Fibroblast of lung (primary cell): ENCODE measurements at regions not wholly inside any gene's neighbourhood (a gene's known extent, or its start where the extent isn't known, plus 50 kb on each side); places are given as distances from the start of the nearest gene placed in this dataset.

Experiments used
- DNase-seq, 2 donors: peaks; one replicate each; pipeline versions ENCODE4 v3.0.0 to v3.0.0-alpha.2; 2010; ENCODE audit warnings: low read depth in 2 of 2
- H2AFZ ChIP-seq: 2 replicates; pipeline ENCODE4 v1.5.1; 2012; ENCODE audit warnings: low read length, control low read depth, inconsistent platforms
- H3K27ac ChIP-seq: 2 replicates; pipeline ENCODE4 v1.5.1; 2011; ENCODE audit warnings: low read length, control low read depth; ENCODE audit not compliant: insufficient read depth
- H3K27me3 ChIP-seq: 2 replicates; pipeline ENCODE4 v1.5.1; 2011; ENCODE audit warnings: mild to moderate bottlenecking, low read length; ENCODE audit not compliant: control insufficient read depth, insufficient read depth
- H3K36me3 ChIP-seq: 2 replicates; pipeline ENCODE4 v1.5.1; 2011; ENCODE audit warnings: low read length; ENCODE audit not compliant: control insufficient read depth, insufficient read depth
- H3K4me1 ChIP-seq: 2 replicates; pipeline ENCODE4 v1.5.1; 2011; ENCODE audit warnings: low read length; ENCODE audit not compliant: control insufficient read depth, insufficient read depth; ENCODE audit errors: extremely low read depth
- H3K4me2 ChIP-seq: 2 replicates; pipeline ENCODE4 v1.5.1; 2011; ENCODE audit warnings: low read length, control low read depth; ENCODE audit not compliant: insufficient read depth; ENCODE audit errors: extremely low read depth
- H3K4me3 ChIP-seq, 4 experiments: fragments of 200-600 bp in 1 of 4; sonication (generic) in 1 of 4; replicated peaks in 1 of 4; 2 replicates each; pipeline ENCODE4 v1.5.1; 2011 to 2016; ENCODE audit warnings: low read length in 4 of 4, low read depth in 3 of 4, mild to moderate bottlenecking in 3 of 4, control low read depth in 2 of 4, inconsistent platforms in 1 of 4, mixed read lengths in 1 of 4; ENCODE audit not compliant: insufficient read depth in 1 of 4; ENCODE audit errors: control extremely low read depth in 1 of 4
- H3K79me2 ChIP-seq: 2 replicates; pipeline ENCODE4 v1.5.1; 2012; ENCODE audit warnings: mild to moderate bottlenecking, low read length, inconsistent platforms; ENCODE audit not compliant: control insufficient read depth, insufficient read depth
- H3K9ac ChIP-seq: 2 replicates; pipeline ENCODE4 v1.5.1; 2011; ENCODE audit warnings: mild to moderate bottlenecking, low read length, control low read depth; ENCODE audit not compliant: insufficient read depth
- H3K9me3 ChIP-seq: 2 replicates; pipeline ENCODE4 v1.5.1; 2012; ENCODE audit warnings: low read depth, low read length; ENCODE audit not compliant: control insufficient read depth, insufficient read depth
- H4K20me1 ChIP-seq: 2 replicates; pipeline ENCODE4 v1.5.1; 2011; ENCODE audit warnings: low read length; ENCODE audit not compliant: control insufficient read depth, insufficient read depth; ENCODE audit errors: extremely low read depth
- EZH2 ChIP-seq: IDR thresholded peaks from 2 replicates; pipeline ENCODE4 v1.5.1; 2012; ENCODE audit warnings: low read length, control low read depth, mild to moderate bottlenecking; ENCODE audit errors: missing control alignments
- TF ChIP-seq, protein P1 (sequence below), 2 donors: IDR thresholded peaks in 1 of 2; conservative IDR thresholded peaks in 1 of 2; 1 replicate in 1 of 2; 2 replicates in 1 of 2; pipeline ENCODE4 v1.5.1; 2011 to 2012; ENCODE audit warnings: low read length in 2 of 2, control low read depth in 1 of 2, inconsistent platforms in 1 of 2, low read depth in 1 of 2, mild to moderate bottlenecking in 1 of 2

DNA sequence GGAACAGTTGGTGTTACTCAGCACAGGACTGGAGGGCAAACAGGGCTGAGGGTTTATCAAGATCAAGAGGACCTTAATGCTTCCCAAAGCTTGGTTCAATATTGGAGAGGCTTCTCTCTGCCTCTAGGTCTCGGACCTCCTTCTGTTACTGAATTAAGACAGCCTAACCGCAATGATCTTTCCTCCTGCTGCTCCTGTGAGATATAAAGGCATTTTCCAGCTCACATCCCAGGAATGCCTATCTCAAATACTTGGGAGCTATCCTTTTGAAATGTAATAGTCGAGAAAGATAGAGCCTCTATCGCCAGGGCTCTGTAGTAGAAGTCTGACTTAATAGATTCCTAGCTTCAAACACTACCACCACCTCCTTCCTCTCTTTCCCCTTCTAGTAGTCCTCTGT lies 1475.0 kb downstream of the SLITRK1 start:
- Histone ChIP-seq H3K9me3 (no peaks in the 10 kb centered on the region), H3K27ac (no peak overlapping the region), H3K4me2 (no peak overlapping the region), H3K36me3 (no peaks in the 10 kb centered on the region), H3K79me2 (no peaks in the 10 kb centered on the region), H4K20me1 (no peaks in the 10 kb centered on the region), H3K4me1 (no peaks in the 10 kb centered on the region), H3K27me3 (no peaks in the 10 kb centered on the region), H2AFZ (no peak overlapping the region), H3K4me3 (no peak overlapping the region), H3K9ac (no peak overlapping the region)
- no peak for DNase-seq
- TF ChIP-seq, protein P1, sequence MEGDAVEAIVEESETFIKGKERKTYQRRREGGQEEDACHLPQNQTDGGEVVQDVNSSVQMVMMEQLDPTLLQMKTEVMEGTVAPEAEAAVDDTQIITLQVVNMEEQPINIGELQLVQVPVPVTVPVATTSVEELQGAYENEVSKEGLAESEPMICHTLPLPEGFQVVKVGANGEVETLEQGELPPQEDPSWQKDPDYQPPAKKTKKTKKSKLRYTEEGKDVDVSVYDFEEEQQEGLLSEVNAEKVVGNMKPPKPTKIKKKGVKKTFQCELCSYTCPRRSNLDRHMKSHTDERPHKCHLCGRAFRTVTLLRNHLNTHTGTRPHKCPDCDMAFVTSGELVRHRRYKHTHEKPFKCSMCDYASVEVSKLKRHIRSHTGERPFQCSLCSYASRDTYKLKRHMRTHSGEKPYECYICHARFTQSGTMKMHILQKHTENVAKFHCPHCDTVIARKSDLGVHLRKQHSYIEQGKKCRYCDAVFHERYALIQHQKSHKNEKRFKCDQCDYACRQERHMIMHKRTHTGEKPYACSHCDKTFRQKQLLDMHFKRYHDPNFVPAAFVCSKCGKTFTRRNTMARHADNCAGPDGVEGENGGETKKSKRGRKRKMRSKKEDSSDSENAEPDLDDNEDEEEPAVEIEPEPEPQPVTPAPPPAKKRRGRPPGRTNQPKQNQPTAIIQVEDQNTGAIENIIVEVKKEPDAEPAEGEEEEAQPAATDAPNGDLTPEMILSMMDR (conservative IDR thresholded peaks at IDR 0.05 in 1 of 2, IDR thresholded peaks at IDR 0.05 in 1 of 2; ENCODE audit: low read depth in 1 of 2, low read length in 2 of 2) = no peak
- TF ChIP-seq EZH2 = no peak

DNA sequence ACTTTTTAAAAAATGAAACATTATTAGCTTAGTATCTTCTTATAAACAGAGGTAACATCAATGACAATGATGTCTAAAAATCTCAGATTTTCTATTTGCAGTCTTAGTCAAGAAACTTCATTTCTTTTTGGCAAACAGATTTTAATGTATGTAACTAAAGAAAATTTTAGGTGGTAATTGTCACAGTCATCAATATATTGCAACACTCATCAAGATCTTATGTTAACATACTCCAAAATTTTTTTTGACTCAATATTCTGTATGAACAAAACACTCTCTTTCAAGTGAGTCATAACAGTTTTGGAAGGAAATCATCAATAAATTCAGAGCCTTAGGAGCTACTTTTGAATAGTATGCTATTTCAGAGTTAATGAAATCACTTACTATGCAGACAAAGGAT lies 1507.6 kb downstream of the SLITRK1 start:
- no peaks in the 10 kb centered on the region for H3K79me2 ChIP-seq

DNA sequence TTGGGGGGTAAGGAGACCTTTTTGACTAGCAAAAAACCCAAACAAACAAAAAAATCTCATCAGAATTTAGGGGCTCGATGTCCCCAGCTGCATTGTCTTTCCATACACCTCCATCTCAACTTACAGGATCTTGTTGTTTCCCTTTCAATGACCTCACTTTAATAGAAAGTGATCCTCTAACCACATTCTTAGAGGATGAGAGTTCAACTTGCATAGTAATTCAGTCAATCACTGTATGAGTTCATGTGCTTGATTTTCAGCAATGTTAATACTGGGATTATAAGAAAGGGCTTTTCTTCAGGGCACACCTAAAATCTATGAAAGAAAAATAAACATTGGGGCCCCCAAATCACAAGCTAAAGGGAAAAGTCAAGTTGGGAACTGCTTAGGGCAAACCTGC lies 1512.0 kb downstream of the SLITRK1 start:
- Histone ChIP-seq H3K27ac (no peak overlapping the region), H3K27me3 (no peaks in the 10 kb centered on the region), H3K4me3 (no peak overlapping the region), H4K20me1 (no peaks in the 10 kb centered on the region), H2AFZ (no peak overlapping the region), H3K36me3 (no peaks in the 10 kb centered on the region), H3K79me2 (no peaks in the 10 kb centered on the region), H3K4me2 (no peak overlapping the region), H3K4me1 (no peaks in the 10 kb centered on the region), H3K9me3 (no peaks in the 10 kb centered on the region), H3K9ac (no peak overlapping the region)
- TF ChIP-seq, protein P1 (conservative IDR thresholded peaks at IDR 0.05 in 1 of 2, IDR thresholded peaks at IDR 0.05 in 1 of 2; ENCODE audit: low read depth in 1 of 2, low read length in 2 of 2) = no peak
- TF ChIP-seq EZH2 = no peak
- peak; percentile 29 to 44 for DNase-seq

More for the DNA sequence above, 1507.6 kb downstream of the SLITRK1 start:
- H3K4me1 ChIP-seq = no peaks in the 10 kb centered on the region
- H3K27me3 ChIP-seq = no peaks in the 10 kb centered on the region
- no peak overlapping the region for H3K27ac ChIP-seq
- no peak overlapping the region for H2AFZ ChIP-seq
- H3K9me3 ChIP-seq = no peaks in the 10 kb centered on the region
- no peak for DNase-seq
- no peak overlapping the region for H3K9ac ChIP-seq
- no peaks in the 10 kb centered on the region for H3K36me3 ChIP-seq
- no peak overlapping the region for H3K4me3 ChIP-seq
- TF ChIP-seq, protein P1 (conservative IDR thresholded peaks at IDR 0.05 in 1 of 2, IDR thresholded peaks at IDR 0.05 in 1 of 2; ENCODE audit: low read depth in 1 of 2, low read length in 2 of 2) = no peak
- no peak for TF ChIP-seq EZH2
- H3K4me2 ChIP-seq = no peak overlapping the region
- no peaks in the 10 kb centered on the region for H4K20me1 ChIP-seq
